NCI-H2081 treated with DMSO at 0.1 percent for 48 hours (cell line): ENCODE measurements at regions not wholly inside any gene's neighbourhood (a gene's known extent, or its start where the extent isn't known, plus 50 kb on each side); places are given as distances from the start of the nearest gene placed in this dataset.
"Not testable (repeated sequence)": the region's sequence is repeated elsewhere in the genome, so short reads cannot be mapped to it uniquely, and the experiment has no call there.

Source experiments
- DNase-seq: peaks from one replicate; lab custom pipeline; 2025; lab: John Stamatoyannopoulos, UW

GRCh38 chr12:47610686-47611252 is 95.1 kb downstream of the RPAP3 start:
- DNase-seq = no peak

GRCh38 chr12:47609806-47610205 is 96.0 kb downstream of the RPAP3 start:
- DNase-seq = no peak

DNA sequence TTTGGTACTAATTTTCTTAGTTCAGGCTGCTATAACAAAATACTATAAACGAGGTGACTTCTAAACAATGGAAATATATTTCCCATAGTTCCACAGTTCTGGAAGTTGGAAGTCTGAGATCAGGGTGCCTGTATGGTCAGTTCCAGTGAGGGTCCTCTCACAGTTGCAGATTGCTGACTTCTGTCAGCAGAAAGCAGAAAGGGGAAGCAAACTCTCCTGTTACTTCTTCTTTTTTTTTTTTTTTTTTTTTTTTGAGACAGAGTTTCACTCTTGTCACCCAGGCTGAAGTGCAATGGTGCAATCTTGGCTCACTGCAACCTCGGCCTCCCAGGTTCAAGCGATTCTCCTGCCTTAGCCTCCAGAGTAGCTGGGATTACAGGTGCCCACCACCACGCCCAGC is 97.2 kb downstream of the RPAP3 start:
- DNase-seq = not testable (repeated sequence)

DNA sequence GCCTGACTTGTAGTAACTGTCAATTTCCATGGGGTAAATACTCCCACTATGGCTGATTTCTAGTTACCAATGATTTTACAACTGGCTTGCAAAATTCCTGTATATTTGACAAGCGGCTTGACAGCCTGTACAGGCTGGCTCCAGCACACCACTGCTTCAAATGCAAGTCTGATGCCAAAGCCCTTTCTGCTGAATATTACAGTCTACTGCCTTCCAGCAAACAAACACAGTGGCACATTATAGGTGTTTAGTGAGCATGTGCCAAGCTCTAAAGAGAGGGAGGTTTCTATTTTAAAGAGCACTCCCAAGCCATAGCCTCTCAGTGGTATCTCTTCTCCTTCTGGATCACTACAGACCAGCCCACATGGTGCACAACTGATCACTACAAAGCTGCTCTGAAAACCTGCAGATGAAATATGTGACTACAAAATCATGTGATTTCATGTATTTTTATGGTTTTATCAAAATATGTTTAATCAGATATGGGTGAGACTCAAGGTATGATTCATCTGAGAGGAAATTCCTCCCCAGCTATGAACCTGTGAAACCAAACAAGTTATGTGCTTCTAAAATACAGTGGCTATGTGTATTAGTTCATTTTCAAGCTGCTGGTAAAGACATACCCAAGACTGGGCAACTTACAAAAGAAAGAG is 101.5 kb downstream of the RPAP3 start:
- no peak for DNase-seq

- DNase-seq = no peak
These were observed 102.8 kb downstream of the RPAP3 start for GRCh38 chr12:47602949-47603558.

GRCh38 chr12:47602325-47602724 is 103.5 kb downstream of the RPAP3 start:
- DNase-seq = no peak

DNA sequence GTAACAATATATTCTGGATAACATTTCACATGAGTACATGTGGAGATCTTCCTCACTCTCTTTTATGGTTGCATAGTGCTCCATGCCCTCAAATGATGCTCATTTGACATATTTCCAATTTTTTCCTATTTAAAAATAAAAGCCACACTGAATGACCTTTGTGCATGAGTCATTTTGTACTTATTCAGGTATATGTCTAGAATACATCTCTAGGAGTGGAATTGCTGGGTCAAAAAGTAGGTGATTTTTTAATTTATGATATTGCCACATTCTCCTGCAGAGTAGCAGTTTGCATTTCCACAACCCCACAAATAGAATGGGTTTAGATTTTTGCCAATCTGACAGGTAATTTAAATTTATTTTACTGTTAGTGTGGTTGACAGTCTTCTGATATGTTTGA is 104.8 kb downstream of the RPAP3 start:
- no peak for DNase-seq

GRCh38 chr12:47591795-47592194 is 114.0 kb downstream of the RPAP3 start:
- DNase-seq = no peak

GRCh38 chr12:47591361-47591791 is 114.5 kb downstream of the RPAP3 start:
- DNase-seq = no peak

DNA sequence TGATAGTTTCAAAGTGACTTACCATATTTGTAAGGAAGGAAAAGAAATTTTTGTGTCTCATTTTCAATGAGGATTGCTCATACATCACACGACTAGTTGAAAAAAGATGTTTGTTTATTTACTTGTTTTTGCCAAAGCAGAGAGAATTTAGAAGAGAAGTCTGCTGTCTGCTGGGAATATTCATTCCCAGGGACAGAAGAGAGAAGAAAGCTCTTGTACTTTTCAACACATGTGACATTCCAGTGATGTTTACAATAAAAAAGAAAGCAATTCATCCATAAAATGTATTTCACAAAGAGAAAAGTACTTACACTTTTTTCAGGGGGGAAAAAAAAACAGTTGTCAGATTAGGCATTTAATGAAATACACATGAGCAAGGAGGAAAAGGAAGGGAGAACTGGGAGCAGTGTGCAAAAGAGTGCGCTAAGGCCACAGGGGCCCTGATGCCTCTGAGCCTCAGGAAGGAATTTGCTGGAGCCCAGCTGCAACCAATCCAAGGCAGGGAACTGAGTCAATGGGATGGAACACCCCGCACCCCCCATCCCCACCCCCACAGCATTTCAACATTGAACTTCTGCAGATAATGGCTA is 115.0 kb downstream of the RPAP3 start:
- DNase-seq = no peak

- no peak for DNase-seq
These were observed 118.7 kb downstream of the RPAP3 start for GRCh38 chr12:47586952-47587669.

DNA sequence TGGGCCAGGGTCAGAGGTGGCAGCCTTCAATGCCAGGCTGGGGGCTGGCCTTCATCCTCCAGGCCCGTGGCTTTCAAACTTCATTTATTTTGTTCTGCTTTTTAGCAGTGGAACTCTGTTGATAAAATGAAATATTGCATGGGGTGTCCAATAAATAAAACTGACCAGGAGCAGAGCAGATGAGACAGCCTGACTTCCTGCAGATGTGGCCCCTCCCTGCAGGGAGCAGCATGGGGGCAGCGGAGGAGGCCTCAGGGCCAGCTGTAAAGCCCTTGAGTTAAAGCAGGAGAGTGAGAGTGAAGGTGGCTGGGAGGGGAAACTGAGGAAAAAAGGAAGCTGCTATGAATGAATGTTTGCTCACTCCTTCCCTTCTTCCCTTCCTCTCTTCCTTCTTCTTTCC is 120.3 kb downstream of the RPAP3 start:
- no peak for DNase-seq

DNA sequence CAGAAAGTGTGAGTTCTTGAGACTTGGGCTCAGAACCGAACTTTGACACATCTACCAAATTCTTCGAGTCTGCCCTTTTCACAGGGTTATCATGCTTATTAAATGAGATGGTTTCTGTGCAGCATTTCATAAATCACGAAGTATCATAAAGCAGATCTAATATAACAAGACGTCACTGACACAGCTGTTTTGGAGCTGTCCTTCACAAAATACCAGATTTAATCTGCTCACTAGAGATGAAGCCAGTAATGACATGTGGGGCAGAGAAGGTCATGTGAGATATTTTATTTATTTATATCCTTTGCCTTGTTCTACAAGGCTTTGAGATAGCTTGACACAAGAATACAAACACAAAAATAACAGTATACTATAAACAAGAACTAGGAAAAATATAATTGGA is 127.0 kb downstream of the RPAP3 start:
- no peak for DNase-seq

GRCh38 chr12:47577206-47577989 is 128.4 kb downstream of the RPAP3 start:
- peak; percentile 77 for DNase-seq

DNA sequence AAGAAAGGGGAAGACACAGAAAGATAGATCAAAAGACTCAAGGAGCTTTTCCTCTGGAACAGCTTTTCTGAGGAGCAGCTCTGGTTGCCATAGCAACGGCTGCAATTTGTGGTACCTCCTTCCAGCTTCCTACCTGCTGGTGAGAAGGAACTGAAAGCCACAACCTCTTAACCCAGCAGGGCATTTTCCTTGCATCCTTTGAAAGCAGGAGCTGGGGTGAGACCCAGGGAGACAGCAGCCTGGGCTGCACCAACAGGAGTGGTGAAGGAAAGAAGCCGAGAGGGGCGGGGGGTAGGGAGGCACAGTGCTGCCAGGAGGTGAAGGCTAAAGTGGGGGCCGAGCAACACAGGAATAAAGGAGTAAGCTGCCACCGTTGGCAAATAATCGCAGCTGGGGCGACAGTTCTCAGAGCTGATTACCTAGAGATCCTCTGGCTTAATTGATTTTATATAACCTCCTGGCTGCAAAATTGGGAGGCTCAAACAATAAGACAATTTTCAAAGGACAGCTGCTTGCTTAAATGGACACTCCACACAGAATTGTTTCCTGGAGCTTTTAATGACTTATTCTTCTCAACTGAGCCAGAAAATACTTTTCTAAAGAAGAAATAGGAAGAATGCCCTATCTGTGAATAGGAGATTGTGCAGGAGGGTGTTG is 129.4 kb downstream of the RPAP3 start:
- DNase-seq = peak; percentile 78

- DNase-seq = no peak
These were observed 131.4 kb downstream of the RPAP3 start for GRCh38 chr12:47574252-47575021.

DNA sequence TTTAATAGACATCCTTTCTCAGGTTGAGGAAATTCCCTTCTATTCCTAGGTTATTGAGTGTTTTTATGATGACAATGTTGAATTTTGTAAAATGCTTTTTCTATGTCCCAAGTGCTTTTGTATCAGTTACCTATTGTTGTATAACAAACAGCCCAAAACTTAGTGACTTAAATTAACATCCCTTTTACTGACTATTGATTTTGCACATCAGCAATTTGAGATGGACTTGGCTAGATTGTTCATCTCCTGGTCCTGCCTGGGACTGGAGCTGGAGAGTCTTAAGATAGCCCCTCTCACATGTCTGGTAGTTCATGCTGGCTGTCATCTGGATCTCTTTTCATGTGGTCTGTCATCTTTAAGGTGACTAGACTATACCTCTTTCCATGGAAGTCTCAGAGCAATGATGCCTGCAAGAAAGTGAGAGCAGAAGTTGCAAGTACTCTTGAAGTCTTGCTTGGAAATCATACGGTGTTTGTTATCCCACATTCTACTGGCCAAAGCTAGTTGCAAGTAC is 132.6 kb downstream of the RPAP3 start:
- no peak for DNase-seq

DNA sequence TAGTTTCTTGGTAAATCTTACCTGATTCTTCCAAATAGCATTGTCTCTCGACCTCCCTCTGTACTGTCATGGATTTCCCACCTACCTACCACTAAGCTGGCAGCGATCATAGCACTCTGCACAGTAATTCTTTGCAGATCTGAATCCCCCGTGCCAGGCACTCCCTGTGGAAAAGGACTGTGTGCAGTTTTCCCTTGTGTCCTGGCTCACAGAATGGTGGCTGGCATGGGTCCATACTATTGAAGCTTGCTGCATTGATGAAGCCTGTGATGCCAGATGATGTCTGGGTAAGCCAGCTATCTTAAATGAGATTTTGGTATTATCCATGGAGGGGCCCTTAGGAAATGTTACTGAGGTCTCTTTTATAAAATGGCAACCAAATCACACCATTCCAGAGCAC is 135.7 kb downstream of the RPAP3 start:
- DNase-seq = no peak

DNA sequence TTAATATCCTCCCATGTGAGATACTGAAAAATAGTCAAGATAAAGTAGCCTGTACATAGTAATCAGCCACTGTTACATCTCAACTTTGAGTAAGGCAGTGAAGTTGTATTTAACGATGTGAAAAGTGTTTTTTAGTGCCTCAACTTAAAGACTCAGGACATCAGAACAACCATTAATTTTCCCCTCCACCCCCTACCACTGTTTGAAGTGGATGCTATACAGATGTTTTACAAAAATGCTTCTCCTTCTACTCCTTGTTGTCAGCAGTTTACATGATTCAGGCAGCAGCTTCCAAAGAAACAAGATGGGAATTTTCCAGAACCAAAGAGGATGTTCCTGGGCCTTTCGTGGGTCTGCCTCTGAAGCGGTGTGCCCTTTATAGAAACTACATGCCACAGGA is 143.6 kb downstream of the RPAP3 start:
- no peak for DNase-seq

DNA sequence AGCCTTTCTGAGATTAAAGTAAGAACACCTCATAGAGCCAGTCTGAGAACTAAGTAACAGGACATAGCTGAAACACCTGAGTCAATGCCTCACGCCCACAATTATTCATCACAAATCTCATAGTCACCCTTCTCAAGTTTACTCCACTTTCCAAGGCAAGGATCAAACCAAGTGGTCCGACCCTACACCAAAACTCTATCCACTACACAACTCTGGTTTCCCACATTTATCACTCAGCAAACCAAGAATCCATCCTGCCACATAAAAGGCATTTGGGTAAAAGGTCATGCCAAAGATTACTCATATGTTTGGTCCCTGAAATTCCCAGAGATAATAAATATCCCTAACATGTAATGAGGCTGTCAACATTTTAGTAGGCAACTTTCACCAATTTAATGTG is 144.1 kb downstream of the RPAP3 start:
- DNase-seq = no peak
